ENCODE measurements at regions not wholly inside any gene's neighbourhood (a gene's known extent, or its start where the extent isn't known, plus 50 kb on each side); places are given as distances from the start of the nearest gene placed in this dataset.

DNA sequence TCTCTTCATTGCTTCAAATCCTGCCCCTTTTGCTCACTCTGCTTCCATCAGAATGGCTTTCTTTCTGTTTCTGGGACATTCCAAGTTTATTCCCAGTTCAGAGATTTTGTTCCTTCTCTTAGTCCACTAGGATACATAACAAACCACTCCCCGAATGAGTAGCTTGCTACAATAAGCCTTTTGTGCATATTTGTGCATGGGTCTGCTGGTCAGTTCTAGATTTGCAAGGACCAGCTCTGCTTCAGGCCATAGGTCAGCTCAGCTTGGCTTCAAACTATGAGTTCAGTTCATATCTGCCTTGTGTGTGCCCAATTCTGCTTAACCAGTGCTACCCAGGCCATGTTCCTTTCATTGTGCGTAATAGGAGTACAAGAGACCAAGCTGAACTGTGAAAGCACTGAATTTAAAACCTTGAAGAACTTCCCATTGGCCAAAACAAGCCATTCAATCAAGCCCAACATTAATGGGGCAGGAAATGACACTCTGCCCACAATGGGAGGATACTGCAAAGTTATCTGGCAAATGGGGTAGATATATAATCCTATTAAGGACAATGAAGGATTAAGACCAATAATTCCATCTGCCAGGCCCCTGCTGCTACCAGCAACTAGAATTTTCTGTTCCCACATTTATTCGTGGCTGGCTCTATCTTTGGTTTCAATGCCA, 328.8 kb downstream of the PRELID2 start:
- Mint-ChIP-seq H3K36me3 (no peaks in the 10 kb centered on the region), H3K27me3 (ENCODE audit: low read depth) (peaks cover 35% of the 10 kb centered on the region), H3K27ac (no peak overlapping the region), H3K4me3 (no peak overlapping the region), H3K9me3 (peaks cover 10% of the 10 kb centered on the region), H3K4me1 (peaks cover 16% of the 10 kb centered on the region)
- no peak for DNase-seq (ENCODE audit: low spot score in 2 of 2, unreplicated experiment in 2 of 2)
- TF ChIP-seq, protein P1, sequence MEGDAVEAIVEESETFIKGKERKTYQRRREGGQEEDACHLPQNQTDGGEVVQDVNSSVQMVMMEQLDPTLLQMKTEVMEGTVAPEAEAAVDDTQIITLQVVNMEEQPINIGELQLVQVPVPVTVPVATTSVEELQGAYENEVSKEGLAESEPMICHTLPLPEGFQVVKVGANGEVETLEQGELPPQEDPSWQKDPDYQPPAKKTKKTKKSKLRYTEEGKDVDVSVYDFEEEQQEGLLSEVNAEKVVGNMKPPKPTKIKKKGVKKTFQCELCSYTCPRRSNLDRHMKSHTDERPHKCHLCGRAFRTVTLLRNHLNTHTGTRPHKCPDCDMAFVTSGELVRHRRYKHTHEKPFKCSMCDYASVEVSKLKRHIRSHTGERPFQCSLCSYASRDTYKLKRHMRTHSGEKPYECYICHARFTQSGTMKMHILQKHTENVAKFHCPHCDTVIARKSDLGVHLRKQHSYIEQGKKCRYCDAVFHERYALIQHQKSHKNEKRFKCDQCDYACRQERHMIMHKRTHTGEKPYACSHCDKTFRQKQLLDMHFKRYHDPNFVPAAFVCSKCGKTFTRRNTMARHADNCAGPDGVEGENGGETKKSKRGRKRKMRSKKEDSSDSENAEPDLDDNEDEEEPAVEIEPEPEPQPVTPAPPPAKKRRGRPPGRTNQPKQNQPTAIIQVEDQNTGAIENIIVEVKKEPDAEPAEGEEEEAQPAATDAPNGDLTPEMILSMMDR (IDR thresholded peaks at IDR 0.05; ENCODE audit: unreplicated experiment) = no peak

DNA sequence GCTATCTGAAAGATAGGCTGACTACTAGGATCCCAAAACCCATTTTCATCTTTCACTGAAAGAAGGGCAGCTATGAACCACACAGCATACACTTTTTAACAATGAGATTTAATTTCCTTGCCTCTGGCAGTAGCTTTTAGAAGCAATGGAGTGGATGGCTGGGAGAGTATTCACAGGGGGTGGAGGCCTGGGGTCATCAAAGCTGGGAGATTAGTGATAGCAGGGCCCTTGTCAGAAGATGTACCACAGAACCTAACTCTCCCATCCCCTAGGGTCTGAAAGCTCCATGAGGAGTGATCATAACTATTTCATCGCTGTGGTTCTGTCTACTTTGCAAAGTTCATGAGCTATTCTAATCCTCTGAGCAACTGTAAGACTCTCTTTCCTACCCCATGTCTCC, 332.2 kb downstream of the PRELID2 start:
- H3K27ac Mint-ChIP-seq = no peak overlapping the region
- H3K36me3 Mint-ChIP-seq = no peaks in the 10 kb centered on the region
- peaks cover 10% of the 10 kb centered on the region for H3K9me3 Mint-ChIP-seq

DNA sequence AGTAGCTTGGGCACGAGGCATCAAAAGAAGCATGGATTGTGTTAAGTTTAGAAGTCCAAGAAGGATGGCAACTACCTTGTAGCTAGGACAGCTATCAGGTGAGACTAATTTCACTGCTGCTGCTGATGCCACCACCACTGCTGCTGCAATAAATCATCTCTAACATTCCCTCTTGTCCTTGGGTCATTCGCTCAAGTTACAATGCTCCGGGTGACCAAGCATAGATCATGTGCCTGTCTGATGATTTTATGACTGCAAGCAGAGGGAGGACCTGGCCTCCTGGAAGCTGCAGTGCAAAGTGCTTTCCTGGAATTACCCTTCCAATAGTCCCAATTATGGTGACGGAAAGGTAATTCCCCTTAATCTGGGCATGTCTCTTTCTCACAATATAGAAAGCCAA, 334.4 kb downstream of the PRELID2 start:
- Mint-ChIP-seq H3K27me3 (ENCODE audit: low read depth) (peaks cover 14% of the 10 kb centered on the region), H3K36me3 (no peaks in the 10 kb centered on the region), H3K4me1 (peaks cover 9% of the 10 kb centered on the region), H3K27ac (no peak overlapping the region), H3K4me3 (no peak overlapping the region), H3K9me3 (peaks cover 10% of the 10 kb centered on the region)
- TF ChIP-seq, protein P1 (IDR thresholded peaks at IDR 0.05; ENCODE audit: unreplicated experiment) = no peak
- no peak for DNase-seq (ENCODE audit: low spot score in 2 of 2, unreplicated experiment in 2 of 2)

More for the DNA sequence above, 332.2 kb downstream of the PRELID2 start:
- H3K4me1 Mint-ChIP-seq = peaks cover 9% of the 10 kb centered on the region
- no peak overlapping the region for H3K4me3 Mint-ChIP-seq
- peaks cover 30% of the 10 kb centered on the region for H3K27me3 Mint-ChIP-seq (ENCODE audit: low read depth)
- TF ChIP-seq, protein P1 (IDR thresholded peaks at IDR 0.05; ENCODE audit: unreplicated experiment) = no peak
- DNase-seq (ENCODE audit: low spot score in 2 of 2, unreplicated experiment in 2 of 2) = no peak

DNA sequence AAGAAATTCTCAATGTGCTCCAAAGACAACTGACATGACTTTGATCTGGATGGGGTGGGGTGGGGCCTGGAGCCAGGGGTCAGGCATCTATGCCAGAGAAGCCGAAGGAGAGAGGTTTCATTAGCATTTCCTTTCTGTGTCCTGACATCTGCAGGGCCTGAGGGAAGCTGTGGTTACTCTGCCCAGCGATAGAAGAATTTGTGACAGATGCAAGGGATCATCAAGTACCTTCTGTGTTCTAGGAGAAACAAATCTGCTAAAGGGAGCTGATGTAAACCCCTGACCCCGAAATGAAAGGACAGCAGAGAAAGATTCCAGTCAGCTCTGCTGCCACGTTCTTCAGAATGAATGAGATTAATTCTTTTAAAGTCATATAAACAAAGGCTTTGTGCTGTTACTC, 335.7 kb downstream of the PRELID2 start:
- Mint-ChIP-seq H3K27me3 (ENCODE audit: low read depth) (peaks cover 3% of the 10 kb centered on the region), H3K36me3 (no peaks in the 10 kb centered on the region), H3K9me3 (peaks cover 5% of the 10 kb centered on the region), H3K4me3 (no peak overlapping the region), H3K4me1 (peaks cover 9% of the 10 kb centered on the region), H3K27ac (no peak overlapping the region)
- no peak for DNase-seq (ENCODE audit: low spot score in 2 of 2, unreplicated experiment in 2 of 2)
- TF ChIP-seq, protein P1 (IDR thresholded peaks at IDR 0.05; ENCODE audit: unreplicated experiment) = no peak

DNA sequence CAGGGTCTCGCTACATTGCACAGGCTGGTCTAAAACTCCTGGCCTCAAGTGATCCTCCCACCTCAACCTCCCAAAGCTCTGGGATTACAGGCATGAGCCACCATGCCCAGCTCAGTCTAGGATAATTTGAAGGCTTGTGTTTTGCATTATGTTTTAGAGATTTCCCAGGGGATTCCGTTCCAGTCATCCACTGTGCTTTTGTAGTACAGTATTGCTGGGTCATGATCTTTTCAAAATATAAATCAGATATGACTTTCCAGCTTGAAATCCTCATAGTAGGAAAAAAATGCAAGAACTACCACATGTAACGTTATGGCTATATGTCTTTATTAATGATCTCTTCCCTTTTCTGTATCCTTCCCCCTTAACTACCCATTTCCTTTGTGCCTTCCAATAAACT, 338.1 kb downstream of the PRELID2 start:
- DNase-seq (ENCODE audit: low spot score in 2 of 2, unreplicated experiment in 2 of 2) = no peak
- Mint-ChIP-seq H3K4me3 (no peak overlapping the region), H3K27ac (no peak overlapping the region), H3K36me3 (no peaks in the 10 kb centered on the region), H3K4me1 (peaks cover 9% of the 10 kb centered on the region), H3K9me3 (peaks cover 3% of the 10 kb centered on the region), H3K27me3 (ENCODE audit: low read depth) (no peaks in the 10 kb centered on the region)
- TF ChIP-seq, protein P1 (IDR thresholded peaks at IDR 0.05; ENCODE audit: unreplicated experiment) = no peak

All from mesothelial cell of epicardium (in vitro differentiated cells).